MM.1S (cell line): ENCODE measurements at regions not wholly inside any gene's neighbourhood (a gene's known extent, or its start where the extent isn't known, plus 50 kb on each side); places are given as distances from the start of the nearest gene placed in this dataset.

ENCODE experiments used
- CTCF ChIP-seq: fragments of 300-600 bp; sonication (generic); IDR thresholded peaks from 2 replicates; pipeline ENCODE4 v1.5.1; 2016; ENCODE audit warnings: antibody characterized with exemption, low read length, mixed read lengths
- EZH2 ChIP-seq: fragments of 300-600 bp; sonication (generic); optimal IDR thresholded peaks from 2 replicates; pipeline ENCODE3; 2017; ENCODE audit warnings: low read depth, mild to moderate bottlenecking, antibody characterized with exemption, low read length, mixed read lengths
- EZH2phosphoT487 ChIP-seq: fragments of 300-600 bp; sonication (generic); IDR thresholded peaks from 2 replicates; pipeline ENCODE4 v1.6.1; 2018; ENCODE audit warnings: antibody characterized with exemption, low read length

DNA sequence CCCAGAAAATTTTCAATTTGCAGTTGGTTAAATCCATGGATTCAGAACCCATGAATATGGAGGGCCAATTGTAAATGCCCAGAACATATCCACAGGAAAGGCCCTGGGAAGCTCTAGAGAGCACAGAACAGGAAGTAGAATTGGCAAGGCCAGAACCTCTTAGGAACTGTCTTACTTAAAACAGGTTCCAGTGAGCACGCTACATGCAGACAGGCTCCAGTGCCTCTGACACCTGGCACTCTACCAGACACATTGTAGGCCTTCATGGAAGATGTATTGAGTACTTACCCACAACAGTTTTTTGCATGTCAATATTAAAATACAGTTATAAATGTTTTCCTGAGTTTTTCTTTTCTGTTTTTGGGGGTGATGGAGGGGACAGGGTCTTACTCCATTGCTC lies 188.2 kb upstream of the FRMD6 start:
- no peak for TF ChIP-seq CTCF
- no peak for TF ChIP-seq EZH2
- TF ChIP-seq EZH2phosphoT487 = no peak
